ENCODE measurements at regions not wholly inside any gene's neighbourhood (a gene's known extent, or its start where the extent isn't known, plus 50 kb on each side); places are given as distances from the start of the nearest gene placed in this dataset.

GRCh38 chr13:47112903-47113299, 216.0 kb upstream of the HTR2A start:
- H3K9me3 ChIP-seq (replicated peaks), result no peaks in the 10 kb centered on the region
- H3K27me3 ChIP-seq (ENCODE audit: low read depth), result no peaks in the 10 kb centered on the region
- H3K4me3 ChIP-seq, result no peak overlapping the region
- intact Hi-C loops (cut with micrococcal nuclease), result no loop called here
- no peak for DNase-seq
- H3K27ac ChIP-seq (replicated peaks), result no peak overlapping the region
- no peaks in the 10 kb centered on the region for H3K36me3 ChIP-seq
- no peaks in the 10 kb centered on the region for H3K4me1 ChIP-seq
- TF ChIP-seq CTCF (IDR thresholded peaks at IDR 0.05; ENCODE audit: borderline replicate concordance), result no peak

GRCh38 chr13:47112205-47112902, 215.5 kb upstream of the HTR2A start:
- no peaks in the 10 kb centered on the region for H3K9me3 ChIP-seq (replicated peaks)
- intact Hi-C loops (cut with micrococcal nuclease), result no loop called here
- TF ChIP-seq CTCF (IDR thresholded peaks at IDR 0.05; ENCODE audit: borderline replicate concordance), result no peak
- no peak for DNase-seq
- H3K27me3 ChIP-seq (ENCODE audit: low read depth), result no peaks in the 10 kb centered on the region
- no peaks in the 10 kb centered on the region for H3K4me1 ChIP-seq
- no peaks in the 10 kb centered on the region for H3K36me3 ChIP-seq
- H3K4me3 ChIP-seq, result no peak overlapping the region
- H3K27ac ChIP-seq (replicated peaks), result no peak overlapping the region

- no peak for TF ChIP-seq CTCF (IDR thresholded peaks at IDR 0.05; ENCODE audit: borderline replicate concordance)
- Histone ChIP-seq H3K36me3 (no peaks in the 10 kb centered on the region), H3K9me3 (replicated peaks) (no peaks in the 10 kb centered on the region), H3K4me3 (no peak overlapping the region), H3K4me1 (no peaks in the 10 kb centered on the region), H3K27ac (replicated peaks) (no peak overlapping the region), H3K27me3 (ENCODE audit: low read depth) (no peaks in the 10 kb centered on the region)
- DNase-seq, result no peak
- intact Hi-C loops (cut with micrococcal nuclease), result no loop called here
These were observed 214.6 kb upstream of the HTR2A start for GRCh38 chr13:47111499-47111898.

- H3K36me3 ChIP-seq, result no peaks in the 10 kb centered on the region
- no peak for DNase-seq
- no peak overlapping the region for H3K4me3 ChIP-seq
- H3K9me3 ChIP-seq (replicated peaks), result no peaks in the 10 kb centered on the region
- H3K27me3 ChIP-seq (ENCODE audit: low read depth), result no peaks in the 10 kb centered on the region
- intact Hi-C loops (cut with micrococcal nuclease), result no loop called here
- no peak for TF ChIP-seq CTCF (IDR thresholded peaks at IDR 0.05; ENCODE audit: borderline replicate concordance)
- no peaks in the 10 kb centered on the region for H3K4me1 ChIP-seq
- no peak overlapping the region for H3K27ac ChIP-seq (replicated peaks)
These were observed 214.0 kb upstream of the HTR2A start for GRCh38 chr13:47110833-47111240.

- H3K36me3 ChIP-seq, result no peaks in the 10 kb centered on the region
- no peak for TF ChIP-seq CTCF (IDR thresholded peaks at IDR 0.05; ENCODE audit: borderline replicate concordance)
- DNase-seq, result no peak
- no peaks in the 10 kb centered on the region for H3K4me1 ChIP-seq
- intact Hi-C loops (cut with micrococcal nuclease), result no loop called here
- no peak overlapping the region for H3K27ac ChIP-seq (replicated peaks)
- no peak overlapping the region for H3K4me3 ChIP-seq
- no peaks in the 10 kb centered on the region for H3K27me3 ChIP-seq (ENCODE audit: low read depth)
- H3K9me3 ChIP-seq (replicated peaks), result no peaks in the 10 kb centered on the region
These were observed 213.3 kb upstream of the HTR2A start for GRCh38 chr13:47110141-47110540.

All from left ventricle myocardium inferior (tissue), 1 donor.